Muscle layer of colon (tissue), 2 donors: ENCODE measurements at regions not wholly inside any gene's neighbourhood (a gene's known extent, or its start where the extent isn't known, plus 50 kb on each side); places are given as distances from the start of the nearest gene placed in this dataset.

Experiments
- H3K27ac ChIP-seq: one replicate; pipeline ENCODE4 v1.7.0; 2013; ENCODE audit warnings: low read depth, mild to moderate bottlenecking, low read length, moderate library complexity
- H3K27me3 ChIP-seq, 2 donors: one replicate each; pipeline ENCODE4 v1.7.0; 2013; ENCODE audit warnings: low read length in 2 of 2, mild to moderate bottlenecking in 2 of 2; ENCODE audit not compliant: insufficient read depth in 2 of 2, control insufficient read depth in 1 of 2
- H3K36me3 ChIP-seq: one replicate; pipeline ENCODE4 v1.7.0; 2013; ENCODE audit warnings: mild to moderate bottlenecking, low read length; ENCODE audit not compliant: insufficient read depth
- H3K4me1 ChIP-seq: one replicate; pipeline ENCODE4 v1.7.0; 2013; ENCODE audit warnings: mild to moderate bottlenecking, low read length; ENCODE audit not compliant: insufficient read depth
- H3K4me3 ChIP-seq, 2 donors: one replicate each; pipeline ENCODE4 v1.7.0; 2013; ENCODE audit warnings: low read length in 2 of 2, low read depth in 1 of 2, mild to moderate bottlenecking in 1 of 2, moderate library complexity in 1 of 2
- H3K9ac ChIP-seq: one replicate; pipeline ENCODE4 v1.7.0; 2013; ENCODE audit warnings: low read length
- H3K9me3 ChIP-seq: one replicate; pipeline ENCODE4 v1.7.0; 2013; ENCODE audit warnings: mild to moderate bottlenecking, low read length
- donor health status: abdominal sarcoma.
- donor health status: Adenocarcinoma of cecum.

GRCh38 chr16:86243123-86243473, 267.2 kb upstream of the FOXF1 start:
- no peak overlapping the region for H3K4me3 ChIP-seq
- no peaks in the 10 kb centered on the region for H3K27me3 ChIP-seq
- H3K9me3 ChIP-seq: no peaks in the 10 kb centered on the region
- H3K36me3 ChIP-seq: no peaks in the 10 kb centered on the region
- H3K27ac ChIP-seq: no peak overlapping the region
- no peak overlapping the region for H3K9ac ChIP-seq
- no peaks in the 10 kb centered on the region for H3K4me1 ChIP-seq

DNA sequence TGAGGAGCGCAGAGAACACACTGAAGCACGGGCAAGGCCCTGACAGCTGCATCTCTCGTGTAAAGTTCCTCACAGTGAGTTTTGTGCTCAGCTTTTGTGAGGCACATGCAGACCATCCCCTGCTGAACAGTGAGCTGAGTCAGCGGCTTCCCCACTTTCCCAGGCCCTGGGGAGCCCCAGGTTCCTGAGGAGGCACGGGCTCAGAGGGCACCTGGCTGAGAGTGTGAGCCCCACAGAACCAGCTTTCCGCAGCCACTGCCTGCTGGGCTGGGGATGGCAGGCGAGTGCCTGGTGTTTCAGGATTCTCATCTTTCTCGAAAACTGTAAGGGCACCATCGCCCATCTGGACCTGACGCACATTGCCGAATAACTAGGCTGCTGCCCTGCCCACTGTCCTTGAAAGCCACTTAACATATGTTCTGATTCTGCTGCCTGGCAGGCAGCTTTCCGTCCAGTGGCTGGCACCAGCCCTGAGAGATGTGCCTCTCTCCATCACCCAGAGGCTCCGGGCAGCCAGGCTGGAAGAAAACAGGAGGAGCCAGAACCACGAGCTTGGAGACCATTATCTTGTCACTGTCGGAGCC, 266.7 kb upstream of the FOXF1 start:
- Histone ChIP-seq H3K27ac (no peak overlapping the region), H3K4me3 (no peak overlapping the region), H3K36me3 (no peaks in the 10 kb centered on the region), H3K4me1 (no peaks in the 10 kb centered on the region), H3K9ac (no peak overlapping the region), H3K9me3 (no peaks in the 10 kb centered on the region), H3K27me3 (no peaks in the 10 kb centered on the region)

GRCh38 chr16:86244158-86244557, 266.2 kb upstream of the FOXF1 start:
- Histone ChIP-seq H3K36me3 (no peaks in the 10 kb centered on the region), H3K27me3 (no peaks in the 10 kb centered on the region), H3K9ac (no peak overlapping the region), H3K27ac (no peak overlapping the region), H3K9me3 (no peaks in the 10 kb centered on the region), H3K4me3 (no peak overlapping the region), H3K4me1 (no peaks in the 10 kb centered on the region)

- H3K9me3 ChIP-seq: no peaks in the 10 kb centered on the region
These were observed 265.4 kb upstream of the FOXF1 start for GRCh38 chr16:86244936-86245335.

GRCh38 chr16:86245351-86245750, 265.0 kb upstream of the FOXF1 start:
- no peak overlapping the region for H3K27ac ChIP-seq
- no peaks in the 10 kb centered on the region for H3K4me1 ChIP-seq
- no peak overlapping the region for H3K4me3 ChIP-seq
- no peaks in the 10 kb centered on the region for H3K9me3 ChIP-seq
- no peak overlapping the region for H3K9ac ChIP-seq
- H3K36me3 ChIP-seq: no peaks in the 10 kb centered on the region
- no peaks in the 10 kb centered on the region for H3K27me3 ChIP-seq

More at GRCh38 chr16:86244936-86245335, 265.4 kb upstream of the FOXF1 start:
- no peaks in the 10 kb centered on the region for H3K4me1 ChIP-seq
- no peak overlapping the region for H3K9ac ChIP-seq
- no peaks in the 10 kb centered on the region for H3K36me3 ChIP-seq
- H3K27me3 ChIP-seq: no peaks in the 10 kb centered on the region
- H3K4me3 ChIP-seq: no peak overlapping the region
- H3K27ac ChIP-seq: no peak overlapping the region

- no peaks in the 10 kb centered on the region for H3K9me3 ChIP-seq
- no peaks in the 10 kb centered on the region for H3K36me3 ChIP-seq
- H3K27ac ChIP-seq: no peak overlapping the region
- H3K4me3 ChIP-seq: no peak overlapping the region
- H3K4me1 ChIP-seq: no peaks in the 10 kb centered on the region
- H3K27me3 ChIP-seq: no peaks in the 10 kb centered on the region
- no peak overlapping the region for H3K9ac ChIP-seq
These were observed 264.4 kb upstream of the FOXF1 start for GRCh38 chr16:86245895-86246294.

DNA sequence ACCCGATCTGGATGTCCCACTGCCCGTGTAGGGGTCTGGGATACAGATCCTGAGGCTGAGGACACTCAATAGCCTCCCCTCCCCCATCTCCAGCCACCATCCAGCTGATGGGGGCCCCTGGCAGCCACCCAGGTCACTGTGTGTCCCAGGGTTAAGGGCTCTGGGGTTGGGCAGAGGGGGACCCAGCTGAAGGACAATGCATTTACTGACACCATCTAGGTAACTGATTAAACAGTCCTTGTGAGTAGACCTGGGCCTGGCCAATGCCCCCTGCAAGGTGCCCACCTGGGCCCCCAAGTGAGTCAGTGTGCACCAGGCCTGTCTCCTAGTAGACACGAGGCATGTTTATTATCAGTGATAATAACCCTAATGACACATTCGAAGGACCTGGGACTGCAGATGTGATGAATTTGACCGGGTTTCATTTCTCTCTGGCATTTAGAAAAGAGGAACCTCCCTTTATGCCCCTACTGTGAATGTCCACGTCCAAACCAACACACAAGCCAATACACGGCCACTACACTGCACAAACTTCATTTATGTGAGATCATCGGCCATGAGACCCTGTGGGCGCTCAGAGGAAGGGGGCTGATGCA, 261.9 kb upstream of the FOXF1 start:
- Histone ChIP-seq H3K27me3 (no peaks in the 10 kb centered on the region), H3K27ac (no peak overlapping the region), H3K9ac (no peak overlapping the region), H3K4me1 (no peaks in the 10 kb centered on the region), H3K9me3 (no peaks in the 10 kb centered on the region), H3K4me3 (no peak overlapping the region), H3K36me3 (no peaks in the 10 kb centered on the region)

- Histone ChIP-seq H3K4me1 (no peaks in the 10 kb centered on the region), H3K27ac (no peak overlapping the region), H3K9ac (no peak overlapping the region), H3K36me3 (no peaks in the 10 kb centered on the region), H3K27me3 (no peaks in the 10 kb centered on the region), H3K4me3 (no peak overlapping the region), H3K9me3 (no peaks in the 10 kb centered on the region)
These were observed 260.7 kb upstream of the FOXF1 start for GRCh38 chr16:86249631-86250030.

GRCh38 chr16:86251682-86252081, 258.6 kb upstream of the FOXF1 start:
- H3K9ac ChIP-seq: no peak overlapping the region
- H3K4me3 ChIP-seq: no peak overlapping the region

DNA sequence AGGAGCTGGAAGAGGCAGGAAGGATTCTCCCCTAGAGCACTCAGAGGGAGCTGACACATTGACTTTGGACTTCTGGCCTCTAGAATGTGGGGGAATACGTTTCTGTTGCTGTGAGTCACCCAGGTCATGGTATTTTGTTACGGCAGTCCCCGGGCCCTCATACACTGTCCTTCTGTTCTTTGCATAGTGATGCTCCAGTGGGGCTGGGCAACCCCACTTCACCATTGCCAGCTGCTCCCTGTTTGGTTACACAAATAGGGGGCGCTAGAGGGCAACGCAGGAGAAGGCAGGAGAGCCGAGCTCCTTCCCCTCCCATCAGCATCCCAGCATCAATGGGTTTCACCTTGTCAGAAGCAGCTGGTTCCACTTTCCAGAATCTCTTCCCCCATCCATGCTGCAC, 257.7 kb upstream of the FOXF1 start:
- Histone ChIP-seq H3K27ac (no peak overlapping the region), H3K9ac (no peak overlapping the region), H3K4me1 (no peaks in the 10 kb centered on the region), H3K27me3 (no peaks in the 10 kb centered on the region), H3K36me3 (no peaks in the 10 kb centered on the region), H3K4me3 (no peak overlapping the region), H3K9me3 (no peaks in the 10 kb centered on the region)

More at GRCh38 chr16:86251682-86252081, 258.6 kb upstream of the FOXF1 start:
- Histone ChIP-seq H3K4me1 (no peaks in the 10 kb centered on the region), H3K36me3 (no peaks in the 10 kb centered on the region), H3K27ac (no peak overlapping the region), H3K27me3 (no peaks in the 10 kb centered on the region), H3K9me3 (no peaks in the 10 kb centered on the region)

- no peaks in the 10 kb centered on the region for H3K9me3 ChIP-seq
- H3K27ac ChIP-seq: no peak overlapping the region
- no peaks in the 10 kb centered on the region for H3K27me3 ChIP-seq
- no peak overlapping the region for H3K4me3 ChIP-seq
- no peaks in the 10 kb centered on the region for H3K4me1 ChIP-seq
- H3K9ac ChIP-seq: no peak overlapping the region
- no peaks in the 10 kb centered on the region for H3K36me3 ChIP-seq
These were observed 254.4 kb upstream of the FOXF1 start for GRCh38 chr16:86255966-86256365.

DNA sequence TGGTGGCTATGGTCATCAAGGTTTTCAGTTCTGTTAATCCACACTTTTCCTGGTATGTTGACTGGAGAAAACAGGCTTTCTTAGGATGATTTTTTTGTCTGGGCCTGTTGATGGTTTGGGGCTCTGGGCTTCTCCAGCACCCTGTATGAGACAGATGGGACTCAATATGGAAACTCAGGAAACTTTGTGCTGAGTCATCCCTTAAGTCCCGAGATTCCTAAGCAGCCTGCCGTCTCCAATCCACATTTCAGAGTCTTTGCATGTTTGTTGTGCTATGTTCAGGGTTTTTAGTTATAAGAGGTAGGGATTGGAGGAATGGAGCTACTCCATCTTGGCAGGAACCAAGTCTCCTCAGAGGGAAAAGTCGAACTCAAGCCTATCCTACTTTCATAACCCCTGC, 253.3 kb upstream of the FOXF1 start:
- H3K4me3 ChIP-seq: no peak overlapping the region
- H3K27ac ChIP-seq: no peak overlapping the region
- no peaks in the 10 kb centered on the region for H3K9me3 ChIP-seq
- H3K9ac ChIP-seq: no peak overlapping the region
- H3K27me3 ChIP-seq: no peaks in the 10 kb centered on the region
- no peaks in the 10 kb centered on the region for H3K36me3 ChIP-seq
- H3K4me1 ChIP-seq: no peaks in the 10 kb centered on the region
